ENCODE measurements at regions not wholly inside any gene's neighbourhood (a gene's known extent, or its start where the extent isn't known, plus 50 kb on each side); places are given as distances from the start of the nearest gene placed in this dataset.
"Not testable (repeated sequence)": the region's sequence is repeated elsewhere in the genome, so short reads cannot be mapped to it uniquely, and the experiment has no call there.

DNA sequence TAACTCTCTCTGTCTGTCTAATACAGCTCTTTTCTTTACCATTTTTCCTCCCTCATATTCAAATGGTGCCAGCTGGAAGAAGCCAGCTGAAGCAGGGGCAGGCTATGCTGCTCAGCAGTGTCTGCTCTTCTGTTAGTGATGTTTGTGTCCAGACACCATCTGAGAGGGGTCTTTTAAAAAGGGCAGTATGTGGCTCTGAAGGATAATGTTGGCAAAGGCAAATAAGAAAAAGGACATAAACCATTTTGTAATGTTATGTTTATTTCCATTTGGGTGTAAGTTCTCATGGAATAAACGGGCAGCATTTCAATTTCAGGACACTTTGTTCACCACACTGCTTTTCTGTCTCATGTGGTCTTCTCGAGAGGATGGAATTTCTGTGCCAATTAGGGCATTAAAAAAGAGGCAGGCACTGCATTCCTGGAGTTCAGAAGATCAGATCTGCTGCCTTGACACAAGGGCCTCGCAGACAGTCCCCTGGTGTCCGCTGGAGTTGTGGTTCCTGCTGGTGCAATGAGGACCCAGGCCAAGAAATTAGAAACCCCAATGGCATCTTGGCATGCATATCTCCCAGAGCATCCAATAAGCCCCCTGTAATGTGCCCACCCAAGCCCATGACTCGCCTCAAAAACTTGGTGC is 109.0 kb upstream of the ELMO1 start:
- Mint-ChIP-seq H3K9me3 (no peaks in the 10 kb centered on the region), H3K27ac (no peak overlapping the region), H3K36me3 (ENCODE audit: low read depth) (no peaks in the 10 kb centered on the region), H3K4me1 (no peaks in the 10 kb centered on the region), H3K4me3 (no peak overlapping the region), H3K27me3 (peaks cover 2% of the 10 kb centered on the region)
- no peak for DNase-seq
- no peak for ATAC-seq

DNA sequence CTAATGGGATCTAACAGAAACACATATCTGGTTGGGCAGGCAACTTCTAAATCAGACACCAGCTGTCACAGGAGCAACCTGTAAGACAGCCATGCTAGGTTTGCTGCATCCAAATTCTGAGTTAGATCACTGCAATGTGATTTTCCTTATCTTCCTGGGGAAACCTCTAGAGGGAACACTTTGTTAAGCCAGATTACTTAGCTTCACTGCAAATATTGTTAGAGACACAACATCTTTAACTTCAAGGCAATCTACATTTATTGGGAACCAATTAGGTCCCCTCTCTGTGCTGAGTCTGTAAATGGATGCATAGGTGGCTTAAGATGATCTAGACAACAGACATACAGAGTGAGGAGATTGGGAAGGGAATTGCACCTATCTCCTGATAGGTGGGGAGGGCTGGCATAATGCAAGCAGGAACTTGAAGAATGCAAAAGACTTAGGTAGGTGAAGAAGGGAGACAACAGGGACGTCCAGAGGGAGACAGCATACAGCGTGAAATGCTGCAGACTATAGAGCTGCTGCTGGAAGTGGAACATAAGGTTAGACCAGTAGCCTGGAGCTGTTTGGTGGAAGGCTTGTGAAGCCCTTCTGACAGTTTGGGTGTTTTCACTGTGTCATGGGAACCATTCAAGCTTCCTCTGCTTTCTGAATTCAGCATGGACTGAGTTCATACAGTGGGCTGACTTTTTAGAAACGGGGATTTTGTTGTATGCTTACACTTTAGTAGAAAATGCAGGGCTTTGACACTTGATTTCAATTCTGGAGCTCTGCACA is 109.8 kb upstream of the ELMO1 start:
- Mint-ChIP-seq H3K27ac (no peak overlapping the region), H3K4me1 (no peaks in the 10 kb centered on the region), H3K36me3 (ENCODE audit: low read depth) (no peaks in the 10 kb centered on the region), H3K9me3 (no peaks in the 10 kb centered on the region), H3K4me3 (no peak overlapping the region), H3K27me3 (peaks cover 2% of the 10 kb centered on the region)
- no peak for ATAC-seq
- DNase-seq, result no peak

DNA sequence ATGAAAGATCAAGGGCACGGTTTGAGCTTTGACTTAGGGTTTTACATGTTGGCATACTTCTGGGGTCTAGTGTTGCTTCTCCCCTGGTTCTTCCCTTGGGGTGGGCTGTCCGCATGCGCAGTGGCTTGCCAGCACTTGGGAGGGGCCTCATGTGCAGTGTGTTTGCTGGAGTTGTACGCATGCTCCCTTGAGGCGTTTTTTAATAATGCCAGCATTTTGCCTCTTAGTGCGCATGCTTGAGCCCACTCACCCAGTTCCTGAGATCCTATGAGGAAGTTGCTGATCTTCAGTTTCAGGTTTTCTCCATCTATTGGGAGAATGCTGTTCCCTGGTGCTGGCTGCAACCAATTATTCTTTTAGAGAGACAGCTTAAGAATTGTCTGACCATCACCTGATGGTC is 113.4 kb upstream of the GPR141 start:
- Mint-ChIP-seq H3K4me1 (no peaks in the 10 kb centered on the region), H3K27ac (no peak overlapping the region), H3K4me3 (no peak overlapping the region), H3K9me3 (no peaks in the 10 kb centered on the region), H3K27me3 (peaks cover 19% of the 10 kb centered on the region), H3K36me3 (ENCODE audit: low read depth) (no peaks in the 10 kb centered on the region)
- ATAC-seq (no peak), DNase-seq (no peak)

DNA sequence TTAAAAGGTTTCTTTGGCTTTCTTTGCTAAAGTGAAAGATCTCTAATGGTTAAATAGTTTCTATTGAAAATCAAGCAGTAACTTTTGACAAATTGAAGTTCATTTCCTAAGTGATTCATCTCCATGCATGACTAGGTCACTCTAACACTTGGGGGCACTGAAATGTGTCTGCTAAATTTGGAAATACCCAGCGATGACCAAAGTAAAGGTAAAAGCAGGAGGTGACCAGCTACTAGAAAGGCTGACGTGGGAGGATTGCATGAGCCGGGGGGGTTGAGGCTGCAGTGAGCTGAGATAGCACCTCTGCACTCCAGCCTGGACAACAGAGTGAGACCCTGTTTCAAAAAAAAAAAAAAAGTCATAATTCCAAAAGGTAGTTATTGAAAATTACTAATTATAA is 111.8 kb upstream of the GPR141 start:
- Mint-ChIP-seq H3K27me3 (peaks cover 15% of the 10 kb centered on the region), H3K9me3 (no peaks in the 10 kb centered on the region), H3K4me1 (no peaks in the 10 kb centered on the region), H3K4me3 (no peak overlapping the region), H3K27ac (no peak overlapping the region), H3K36me3 (ENCODE audit: low read depth) (no peaks in the 10 kb centered on the region)
- DNase-seq (no peak), ATAC-seq (no peak)

DNA sequence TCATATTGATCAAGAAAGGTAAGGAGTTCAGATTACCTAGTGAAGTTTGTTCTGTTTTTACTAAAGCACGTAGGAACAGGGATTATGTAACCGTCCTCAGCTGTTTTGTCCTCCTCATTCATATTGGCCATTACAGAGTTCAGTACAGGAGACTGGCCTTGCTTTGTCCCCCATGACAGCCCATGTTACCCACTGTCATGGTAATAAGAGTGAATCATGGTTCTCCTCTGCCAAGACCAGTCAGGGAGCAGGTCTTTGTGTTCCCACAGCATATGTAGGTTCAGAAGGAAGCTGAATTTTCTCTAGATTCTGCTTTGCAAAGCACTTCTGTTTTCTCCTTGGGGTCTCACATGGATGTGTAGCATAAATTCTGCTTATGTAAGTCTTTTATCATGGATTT is 106.2 kb upstream of the GPR141 start:
- H3K4me1 Mint-ChIP-seq, result no peaks in the 10 kb centered on the region
- H3K36me3 Mint-ChIP-seq (ENCODE audit: low read depth), result no peaks in the 10 kb centered on the region
- H3K9me3 Mint-ChIP-seq, result no peaks in the 10 kb centered on the region
- H3K27ac Mint-ChIP-seq, result no peak overlapping the region
- ATAC-seq (no peak), DNase-seq (no peak)
- H3K4me3 Mint-ChIP-seq, result no peak overlapping the region
- H3K27me3 Mint-ChIP-seq, result peaks cover 9% of the 10 kb centered on the region

DNA sequence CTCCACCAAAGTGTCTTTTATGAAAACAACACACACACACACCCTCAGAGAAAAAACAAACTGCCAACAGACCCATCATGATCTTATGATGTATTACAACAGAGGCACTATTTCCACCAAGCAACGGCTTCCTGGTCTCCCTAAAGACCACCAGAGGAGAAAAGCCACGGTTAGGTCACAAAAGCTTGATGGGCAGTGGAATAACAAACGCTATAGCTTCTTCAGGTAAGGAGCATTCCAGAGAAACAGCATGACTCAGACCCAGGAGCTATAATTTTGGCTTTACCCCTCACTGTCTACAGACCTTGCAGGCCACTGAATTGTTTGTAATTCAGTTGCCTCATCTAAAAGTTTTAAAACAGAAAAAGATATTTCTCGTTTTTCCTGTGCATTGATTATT is 105.7 kb upstream of the GPR141 start:
- Mint-ChIP-seq H3K9me3 (no peaks in the 10 kb centered on the region), H3K4me3 (no peak overlapping the region), H3K27me3 (peaks cover 9% of the 10 kb centered on the region), H3K4me1 (no peaks in the 10 kb centered on the region), H3K27ac (no peak overlapping the region), H3K36me3 (ENCODE audit: low read depth) (no peaks in the 10 kb centered on the region)
- DNase-seq (no peak), ATAC-seq (no peak)

DNA sequence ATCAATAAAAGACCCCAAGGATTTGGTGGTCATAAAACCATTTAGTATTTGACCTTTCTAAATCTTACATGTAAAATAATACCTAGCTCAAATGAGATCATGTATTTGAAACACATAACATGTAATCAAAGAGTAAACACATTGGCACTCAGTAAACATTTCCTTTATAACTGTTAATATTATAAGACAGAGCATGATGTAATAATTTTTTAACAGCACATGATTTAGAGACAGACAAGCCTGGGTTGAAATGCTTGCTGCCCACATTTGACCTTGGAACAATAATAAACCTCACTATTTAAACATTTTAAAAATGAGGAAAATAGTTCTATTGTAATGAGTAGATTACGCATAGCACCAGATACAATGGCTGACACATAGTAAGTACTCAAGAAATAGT is 105.2 kb upstream of the GPR141 start:
- Mint-ChIP-seq H3K4me1 (no peaks in the 10 kb centered on the region), H3K36me3 (ENCODE audit: low read depth) (no peaks in the 10 kb centered on the region), H3K27ac (no peak overlapping the region), H3K4me3 (no peak overlapping the region), H3K27me3 (peaks cover 9% of the 10 kb centered on the region), H3K9me3 (no peaks in the 10 kb centered on the region)
- DNase-seq, result no peak
- ATAC-seq, result no peak

DNA sequence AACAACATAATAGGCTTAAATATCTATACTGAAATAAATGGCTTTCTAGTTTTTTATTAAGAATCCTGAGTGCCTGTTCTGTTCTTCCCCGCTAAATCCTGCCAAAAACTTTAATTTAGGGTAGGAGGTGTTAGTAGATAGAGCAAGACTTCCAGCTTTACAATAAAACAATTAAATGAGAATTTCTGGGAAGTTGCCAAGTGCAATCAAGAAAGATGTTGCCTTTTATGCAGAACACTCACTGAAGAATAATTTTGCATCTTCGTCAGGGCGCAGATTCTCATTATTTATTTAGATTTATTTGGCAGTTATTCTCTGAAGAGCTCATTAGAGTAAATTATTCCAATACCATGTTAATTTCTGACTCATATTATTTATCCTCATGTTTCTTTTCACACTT is 103.2 kb upstream of the GPR141 start:
- no peak for DNase-seq
- H3K4me1 Mint-ChIP-seq, result no peaks in the 10 kb centered on the region
- H3K27ac Mint-ChIP-seq, result no peak overlapping the region
- no peaks in the 10 kb centered on the region for H3K9me3 Mint-ChIP-seq
- peaks cover 10% of the 10 kb centered on the region for H3K27me3 Mint-ChIP-seq
- ATAC-seq, result no peak
- no peak overlapping the region for H3K4me3 Mint-ChIP-seq
- no peaks in the 10 kb centered on the region for H3K36me3 Mint-ChIP-seq (ENCODE audit: low read depth)

DNA sequence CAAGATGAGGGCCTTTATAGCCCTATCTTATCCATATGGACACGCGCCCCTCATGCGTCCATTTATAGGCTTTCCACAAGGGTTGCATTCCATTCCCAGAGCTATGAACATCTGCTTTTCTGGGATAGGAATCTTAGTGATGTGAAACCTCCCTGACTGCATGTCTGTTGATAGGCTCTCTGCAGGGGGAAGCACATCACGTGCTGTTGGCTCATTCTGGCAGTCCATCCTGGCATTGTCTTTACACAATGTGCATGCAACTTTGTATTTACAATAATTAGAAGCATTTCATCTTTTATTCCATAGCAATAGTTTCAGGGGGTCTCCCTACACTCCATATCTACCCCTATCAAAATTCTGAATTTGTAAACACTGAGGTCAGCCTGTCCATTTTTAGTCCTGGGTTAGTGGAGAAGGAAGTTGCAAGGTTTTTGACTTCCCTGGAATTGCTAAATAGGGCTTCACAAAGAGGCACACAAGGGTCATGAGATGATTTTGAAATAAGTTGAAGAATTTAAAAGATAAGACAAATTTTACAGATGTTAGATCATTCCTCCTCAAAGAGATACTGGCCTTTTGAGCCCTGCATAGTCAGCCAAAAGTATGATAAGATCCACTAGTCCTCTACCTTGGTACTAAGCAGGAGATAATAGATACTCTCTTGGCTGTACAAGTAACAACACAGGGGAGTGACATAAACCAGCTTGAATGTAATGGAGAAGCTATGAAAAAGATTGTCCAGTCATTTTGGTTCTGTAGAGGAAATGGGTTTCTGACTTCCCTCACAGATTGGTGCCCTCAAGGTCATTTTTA is 98.7 kb upstream of the GPR141 start:
- H3K4me1 Mint-ChIP-seq; H3K27ac Mint-ChIP-seq; ATAC-seq; H3K9me3 Mint-ChIP-seq; H3K4me3 Mint-ChIP-seq; H3K36me3 Mint-ChIP-seq (ENCODE audit: low read depth); DNase-seq: not testable (repeated sequence)
- peaks cover 24% of the 10 kb centered on the region for H3K27me3 Mint-ChIP-seq

DNA sequence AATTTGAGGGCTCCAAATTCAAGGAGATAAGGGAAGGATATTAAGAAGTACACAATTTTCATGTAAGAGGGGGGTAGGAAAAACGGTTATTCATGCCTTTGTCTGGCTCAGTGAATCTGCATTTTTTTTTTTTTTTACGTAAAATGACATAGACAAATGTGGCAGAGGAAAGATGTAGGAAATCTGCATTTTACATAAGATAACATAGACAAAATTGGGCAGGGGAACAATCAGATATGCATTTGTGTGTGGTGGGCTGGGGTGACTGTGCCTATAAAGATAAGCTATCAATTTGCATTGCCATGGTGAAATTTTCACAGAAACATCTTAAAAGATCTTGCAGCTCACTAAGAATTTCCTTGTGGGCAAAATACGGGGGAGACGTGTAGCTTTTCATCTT is 92.7 kb upstream of the GPR141 start:
- ATAC-seq (no peak), DNase-seq (no peak)
- no peaks in the 10 kb centered on the region for H3K36me3 Mint-ChIP-seq (ENCODE audit: low read depth)
- H3K9me3 Mint-ChIP-seq, result peaks cover 1% of the 10 kb centered on the region
- no peak overlapping the region for H3K4me3 Mint-ChIP-seq
- peaks cover 14% of the 10 kb centered on the region for H3K27me3 Mint-ChIP-seq
- H3K4me1 Mint-ChIP-seq, result no peaks in the 10 kb centered on the region
- H3K27ac Mint-ChIP-seq, result no peak overlapping the region

DNA sequence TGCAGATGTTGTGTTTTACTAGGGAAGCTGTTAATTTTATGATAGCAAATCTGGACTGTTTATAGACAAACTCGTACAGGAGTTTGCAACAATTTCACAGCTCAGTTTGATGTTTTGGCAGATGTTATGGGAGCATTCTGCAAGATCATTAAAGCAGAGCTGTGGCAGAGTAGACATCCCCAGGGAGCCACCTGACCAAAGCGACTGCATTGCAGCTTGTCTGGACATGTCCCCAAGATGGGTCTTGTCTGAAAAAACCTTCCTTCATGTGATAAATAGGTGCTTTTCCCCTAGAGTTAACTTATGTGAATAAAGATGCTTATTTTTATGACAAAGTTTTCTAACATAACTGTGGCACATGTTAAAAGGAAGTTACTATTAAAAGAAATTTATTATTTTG is 91.2 kb upstream of the GPR141 start:
- H3K4me3 Mint-ChIP-seq, result no peak overlapping the region
- DNase-seq, result no peak

DNA sequence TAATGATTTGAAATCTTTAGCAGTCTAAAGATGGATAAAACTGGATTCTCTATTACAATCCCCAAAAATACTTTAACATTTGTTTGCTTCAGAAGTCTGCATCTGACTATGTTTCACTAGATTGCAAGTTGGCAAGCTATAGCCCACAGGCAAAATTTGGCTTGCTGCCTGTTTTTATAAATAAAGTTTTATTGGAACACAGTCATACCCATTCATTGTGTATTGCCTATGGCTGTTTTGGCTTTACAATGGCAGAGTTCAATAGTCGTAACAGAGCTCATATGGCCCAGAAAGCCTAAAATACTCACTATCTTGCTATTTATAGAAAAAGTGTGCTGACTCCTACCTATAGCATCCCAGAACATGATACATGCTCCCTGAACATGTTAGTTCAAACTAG is 89.0 kb upstream of the GPR141 start:
- Mint-ChIP-seq H3K36me3 (ENCODE audit: low read depth) (no peaks in the 10 kb centered on the region), H3K4me1 (no peaks in the 10 kb centered on the region), H3K27ac (no peak overlapping the region), H3K9me3 (peaks cover 7% of the 10 kb centered on the region), H3K27me3 (no peaks in the 10 kb centered on the region), H3K4me3 (no peak overlapping the region)
- DNase-seq, result no peak
- no peak for ATAC-seq

More for the DNA sequence above, 91.2 kb upstream of the GPR141 start:
- H3K27me3 Mint-ChIP-seq, result peaks cover 10% of the 10 kb centered on the region
- H3K27ac Mint-ChIP-seq, result no peak overlapping the region
- ATAC-seq, result no peak
- no peaks in the 10 kb centered on the region for H3K36me3 Mint-ChIP-seq (ENCODE audit: low read depth)
- no peaks in the 10 kb centered on the region for H3K4me1 Mint-ChIP-seq
- peaks cover 7% of the 10 kb centered on the region for H3K9me3 Mint-ChIP-seq

DNA sequence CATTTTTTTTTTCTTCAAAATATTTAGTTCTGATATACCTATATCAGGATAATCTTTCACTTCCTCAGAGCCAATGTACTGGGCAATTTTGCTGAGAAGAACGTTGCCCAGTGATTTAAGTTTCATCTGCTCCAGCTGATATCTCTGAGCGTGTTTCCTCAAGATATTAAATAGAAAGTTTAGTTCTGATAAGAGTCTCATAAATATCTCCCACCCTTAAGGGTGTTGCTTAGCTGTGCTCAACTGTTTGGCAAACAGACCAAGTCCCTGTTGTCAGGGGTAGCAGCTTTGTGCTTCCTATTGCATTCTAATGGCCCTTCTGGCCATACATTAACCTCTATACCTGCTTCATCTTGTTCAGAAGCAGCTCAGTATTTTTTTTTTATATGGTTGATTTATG is 84.7 kb upstream of the GPR141 start:
- Mint-ChIP-seq H3K27me3 (no peaks in the 10 kb centered on the region), H3K27ac (no peak overlapping the region), H3K4me3 (no peak overlapping the region), H3K9me3 (peaks cover 7% of the 10 kb centered on the region), H3K4me1 (no peaks in the 10 kb centered on the region), H3K36me3 (ENCODE audit: low read depth) (no peaks in the 10 kb centered on the region)
- DNase-seq (no peak), ATAC-seq (no peak)

DNA sequence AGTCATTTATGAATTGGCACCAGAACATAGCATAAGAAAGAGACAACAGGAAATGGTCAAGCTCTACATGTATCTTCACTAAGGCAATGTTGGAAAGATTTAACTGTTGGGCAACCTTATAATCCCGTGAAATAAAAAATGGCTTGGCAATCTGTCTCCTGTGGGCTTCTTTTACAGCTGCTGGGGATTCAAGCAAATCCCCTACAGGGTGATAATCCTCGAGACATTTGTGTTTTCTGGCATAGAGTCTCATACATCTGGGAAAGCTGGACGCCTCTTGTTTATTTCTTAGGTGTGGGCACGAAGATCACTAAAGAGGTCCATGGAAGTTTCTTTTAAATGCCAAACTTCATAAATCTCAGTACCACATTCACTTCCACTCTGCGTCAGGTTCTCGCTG is 82.2 kb upstream of the GPR141 start:
- H3K4me3 Mint-ChIP-seq, result no peak overlapping the region
- peaks cover under 1% of the 10 kb centered on the region for H3K9me3 Mint-ChIP-seq
- H3K27me3 Mint-ChIP-seq, result no peaks in the 10 kb centered on the region
- DNase-seq (no peak), ATAC-seq (no peak)
- H3K36me3 Mint-ChIP-seq (ENCODE audit: low read depth), result no peaks in the 10 kb centered on the region
- no peak overlapping the region for H3K27ac Mint-ChIP-seq
- H3K4me1 Mint-ChIP-seq, result no peaks in the 10 kb centered on the region

DNA sequence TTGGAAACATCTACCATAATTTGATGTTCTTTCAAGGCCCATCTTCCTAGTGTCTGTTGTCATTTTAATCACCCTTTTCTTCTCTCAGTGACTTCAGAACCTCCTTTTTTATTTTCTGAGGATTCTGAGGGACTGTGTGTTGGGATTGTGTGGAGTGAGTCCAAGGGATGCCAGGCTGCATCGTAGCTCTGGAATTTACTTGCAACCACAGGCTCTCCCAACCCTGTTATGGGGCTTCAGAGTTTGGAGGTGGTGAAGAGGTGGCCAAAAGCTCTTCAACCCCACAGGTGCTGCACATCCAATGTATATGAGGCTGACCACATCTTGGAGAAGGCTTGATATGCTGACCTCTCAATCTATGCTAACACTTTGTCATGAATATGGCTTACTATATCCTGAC is 79.5 kb upstream of the GPR141 start:
- H3K27ac Mint-ChIP-seq, result no peak overlapping the region
- no peak for ATAC-seq
- H3K9me3 Mint-ChIP-seq, result no peaks in the 10 kb centered on the region
- no peak for DNase-seq
- H3K4me1 Mint-ChIP-seq, result no peaks in the 10 kb centered on the region
- no peaks in the 10 kb centered on the region for H3K27me3 Mint-ChIP-seq
- H3K36me3 Mint-ChIP-seq (ENCODE audit: low read depth), result no peaks in the 10 kb centered on the region
- H3K4me3 Mint-ChIP-seq, result no peak overlapping the region

All from activated naive CD8-positive, alpha-beta T cell treated with anti-CD3 and anti-CD28 coated beads, Interleukin-2, amount 50 U/mL, for 24 hours (primary cell).